ENCODE measurements at regions not wholly inside any gene's neighbourhood (a gene's known extent, or its start where the extent isn't known, plus 50 kb on each side); places are given as distances from the start of the nearest gene placed in this dataset.
A peak's percentile ranks its signal among the peaks of the same experiment; 100 is the strongest.

DNA sequence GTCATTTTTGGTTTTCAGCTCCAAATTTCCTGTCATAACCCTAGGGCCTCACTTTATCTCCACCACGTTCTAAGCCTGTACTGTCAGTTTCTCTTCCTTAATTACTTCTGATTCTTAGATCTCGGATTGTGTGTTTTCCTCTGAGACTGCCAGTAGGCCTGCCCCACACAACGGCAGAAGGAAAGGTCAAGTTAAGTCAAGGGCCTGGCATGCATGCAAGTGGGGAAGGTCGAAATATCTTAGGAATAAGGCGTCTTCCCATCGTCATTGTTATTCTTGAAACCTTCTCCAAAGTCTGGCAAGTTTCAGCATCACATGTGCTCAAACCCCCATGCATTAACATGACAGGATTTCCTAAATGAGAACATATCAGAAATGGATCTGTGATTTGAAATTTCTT lies 203.5 kb upstream of the TSHZ2 start:
- DNase-seq = no peak

GRCh38 chr20:52766645-52767435 lies 205.3 kb upstream of the TSHZ2 start:
- DNase-seq = no peak

DNA sequence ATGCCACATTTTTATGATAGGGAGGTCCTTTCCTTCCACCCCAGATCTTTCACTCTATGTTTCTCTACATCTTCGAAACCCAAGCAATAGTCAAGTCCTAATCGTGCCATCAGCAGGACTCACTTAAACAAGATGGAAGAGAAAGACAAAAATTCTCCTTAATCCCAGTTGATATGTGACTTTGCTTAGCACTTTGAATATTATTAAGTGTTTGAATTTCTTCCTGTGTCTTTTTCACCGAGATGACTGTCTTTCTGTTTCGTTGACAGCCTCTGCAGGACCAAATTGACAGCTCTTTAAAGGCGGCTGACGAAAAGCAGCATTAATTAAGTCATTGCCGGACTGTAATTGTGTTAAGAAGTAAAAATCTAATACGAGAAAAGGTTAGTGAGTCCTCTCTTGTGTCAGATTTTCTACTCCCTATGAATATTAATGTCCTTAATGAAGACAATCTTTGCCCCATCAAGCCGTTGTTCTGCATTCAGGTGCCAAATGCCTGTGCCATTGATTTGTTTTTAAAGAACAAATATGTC lies 208.8 kb upstream of the TSHZ2 start:
- DNase-seq = no peak

DNA sequence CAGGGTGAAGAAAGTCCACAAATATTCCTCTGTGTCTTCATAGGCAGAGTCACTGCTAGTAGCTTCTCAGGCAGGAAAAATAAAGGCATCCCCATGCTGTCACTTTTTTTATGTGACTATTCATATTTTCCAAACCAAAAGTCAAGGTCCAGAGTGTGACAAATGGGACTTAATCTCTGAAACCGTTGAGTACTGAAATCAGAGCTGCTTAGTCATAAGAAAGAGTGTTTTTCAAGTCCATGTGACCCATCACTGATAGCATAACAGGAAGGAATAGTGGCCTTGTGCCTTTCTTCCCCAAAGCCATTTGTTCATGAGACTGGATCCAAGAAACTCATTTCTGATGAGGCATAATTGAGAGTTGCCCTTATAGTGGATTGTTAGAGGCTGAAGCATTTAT lies 210.3 kb upstream of the TSHZ2 start:
- no peak for DNase-seq

DNA sequence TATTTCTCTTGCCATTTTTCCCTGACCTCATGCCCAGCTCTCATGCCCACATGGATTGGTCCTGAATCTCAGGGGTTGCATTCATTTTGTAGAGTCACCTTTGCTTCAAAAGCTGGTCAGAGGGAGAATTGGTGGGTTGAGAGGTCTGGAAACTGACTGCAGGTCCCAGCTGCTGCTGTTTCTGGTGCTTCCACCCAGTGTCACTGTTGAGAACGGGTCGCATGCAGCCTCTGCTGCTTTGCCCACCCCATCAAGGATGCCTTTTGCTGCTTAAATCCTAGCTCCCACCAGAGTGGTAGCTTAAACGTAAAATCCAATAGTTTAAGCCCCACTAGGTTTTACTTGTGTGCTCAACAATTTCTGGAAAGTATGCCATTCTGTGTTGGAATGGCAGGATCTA lies 211.4 kb upstream of the TSHZ2 start:
- no peak for DNase-seq

- DNase-seq = no peak
These were observed 214.7 kb upstream of the TSHZ2 start for GRCh38 chr20:52757411-52757810.

DNA sequence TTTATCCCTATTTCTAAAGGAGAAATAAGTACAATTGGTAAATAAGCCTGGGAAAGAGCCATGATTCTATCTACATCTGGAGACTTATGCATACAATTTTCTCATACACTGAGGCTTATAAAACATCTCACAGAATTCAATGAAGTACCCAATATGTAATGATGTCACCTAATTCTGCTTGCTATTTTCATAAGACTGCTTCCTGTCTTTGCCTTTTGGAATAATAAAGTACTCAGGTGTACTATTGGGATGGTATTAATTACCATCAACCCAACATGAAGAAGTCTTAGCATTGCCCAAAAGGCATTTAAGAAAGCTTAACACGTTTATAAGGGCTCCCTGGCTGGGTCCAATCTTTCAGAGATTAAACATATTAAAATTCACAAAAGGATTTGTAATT lies 216.4 kb upstream of the TSHZ2 start:
- no peak for DNase-seq

DNA sequence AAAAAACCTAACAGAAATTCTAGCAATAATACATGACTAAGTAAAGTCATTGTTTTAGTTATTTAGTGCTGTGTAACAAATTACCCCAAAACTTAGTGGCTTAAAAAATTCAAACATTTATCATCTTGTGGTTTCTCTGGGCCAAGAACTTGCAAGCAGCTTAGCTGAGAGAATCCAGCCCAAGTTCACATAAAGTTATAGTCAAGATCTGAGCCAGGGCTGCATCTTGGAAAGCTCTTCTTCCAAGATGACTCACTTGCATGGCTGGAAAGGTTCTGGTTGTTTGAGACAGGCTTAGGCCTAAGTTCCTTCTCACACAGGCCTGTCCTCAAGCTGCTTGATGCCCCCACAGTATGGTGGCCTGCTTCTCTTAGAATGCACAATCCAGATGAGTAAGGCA lies 217.8 kb upstream of the TSHZ2 start:
- no peak for DNase-seq

DNA sequence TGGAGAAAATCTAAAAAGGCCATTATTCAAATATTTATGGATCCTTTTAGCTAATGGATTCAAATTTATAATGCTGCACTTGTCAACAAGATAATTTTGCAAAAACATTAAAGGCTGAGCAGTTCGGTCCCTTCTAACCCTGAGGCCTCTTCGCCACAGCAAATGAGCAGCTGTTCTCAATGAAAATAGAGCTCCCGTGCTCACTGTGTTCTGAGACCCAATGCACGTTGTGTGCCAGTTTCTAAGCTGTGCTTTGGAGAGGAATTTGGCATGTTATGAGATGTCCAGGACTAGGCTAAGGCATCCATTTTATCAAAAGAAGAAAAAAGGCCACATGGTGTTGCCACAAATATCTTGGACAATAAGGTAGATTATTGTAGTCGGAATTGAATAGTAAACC lies 220.1 kb upstream of the TSHZ2 start:
- no peak for DNase-seq

- DNase-seq = no peak
These were observed 220.6 kb upstream of the TSHZ2 start for GRCh38 chr20:52751571-52751970.

GRCh38 chr20:52749938-52750337 lies 222.2 kb upstream of the TSHZ2 start:
- no peak for DNase-seq

DNA sequence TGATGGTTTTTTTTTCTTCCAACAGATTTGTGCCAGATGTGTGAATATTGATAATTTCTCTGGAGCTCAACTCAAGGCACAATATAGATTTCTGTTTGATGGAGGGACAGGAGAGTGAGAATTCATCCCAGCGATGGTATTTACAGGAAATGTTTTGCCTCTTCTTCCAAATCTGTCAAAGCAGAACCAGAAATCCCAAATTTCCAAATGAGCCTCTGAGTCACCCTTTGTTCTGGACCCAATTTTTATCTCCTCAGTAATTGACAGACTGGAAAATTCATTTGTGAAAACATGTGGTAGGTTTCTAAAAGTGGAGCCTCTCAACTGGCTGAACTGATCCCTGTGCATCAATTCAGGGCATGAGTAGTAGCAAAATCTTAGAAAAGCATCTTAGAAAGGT lies 223.2 kb upstream of the TSHZ2 start:
- no peak for DNase-seq

DNA sequence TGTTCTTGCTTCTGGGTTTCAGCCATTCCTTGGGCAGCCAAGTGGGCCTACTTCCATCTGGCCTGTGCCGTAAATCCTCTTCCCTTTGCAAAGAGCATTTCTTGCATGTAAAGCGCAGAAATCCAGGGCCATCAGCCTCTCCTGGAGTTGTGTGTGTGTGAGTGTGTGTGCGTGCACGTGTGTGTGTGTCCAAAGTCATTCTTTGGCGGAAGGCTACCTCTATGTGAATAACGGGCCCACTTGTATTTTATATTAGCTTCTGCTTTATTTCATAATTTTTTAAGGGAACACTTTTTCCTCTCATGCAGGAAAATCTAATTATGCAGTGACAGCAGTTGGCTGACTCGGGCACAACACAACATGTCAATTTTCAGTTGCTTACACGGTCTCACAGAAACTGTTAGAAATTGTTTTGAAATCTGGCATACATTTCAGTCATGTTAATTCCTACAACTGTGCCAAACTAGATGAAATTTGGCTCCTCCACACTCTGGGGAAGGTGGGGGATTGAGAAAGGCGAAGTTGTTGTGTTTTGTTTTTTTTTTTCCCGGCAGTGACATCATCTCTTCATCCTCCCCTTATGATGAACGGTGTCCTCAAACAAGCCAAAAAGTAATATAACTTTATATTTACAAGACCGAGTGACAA lies 223.7 kb upstream of the TSHZ2 start:
- DNase-seq = peak; percentile 7

DNA sequence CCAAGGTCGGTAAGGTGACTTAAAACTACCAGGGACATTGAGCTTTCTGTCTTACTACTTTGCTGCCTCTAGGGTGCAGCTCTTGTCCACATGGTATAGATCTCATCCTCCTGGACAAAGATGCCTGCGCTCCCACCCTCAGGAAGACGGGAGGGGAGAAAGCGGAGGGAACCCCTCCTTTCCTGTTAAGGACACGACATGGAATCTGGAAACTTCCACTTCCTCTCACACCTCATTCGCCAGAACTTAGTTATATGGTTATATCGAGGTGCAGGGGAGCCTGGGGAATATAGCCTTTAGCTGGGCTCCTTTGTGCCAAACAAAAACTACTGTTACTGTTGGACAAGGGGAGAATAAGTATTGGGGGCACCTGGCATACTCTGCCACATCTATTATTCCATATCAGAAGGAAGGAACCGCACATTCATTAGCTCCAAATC lies 224.3 kb upstream of the TSHZ2 start:
- DNase-seq = peak; percentile 46

GRCh38 chr20:52746770-52747169 lies 225.4 kb upstream of the TSHZ2 start:
- DNase-seq = no peak

DNA sequence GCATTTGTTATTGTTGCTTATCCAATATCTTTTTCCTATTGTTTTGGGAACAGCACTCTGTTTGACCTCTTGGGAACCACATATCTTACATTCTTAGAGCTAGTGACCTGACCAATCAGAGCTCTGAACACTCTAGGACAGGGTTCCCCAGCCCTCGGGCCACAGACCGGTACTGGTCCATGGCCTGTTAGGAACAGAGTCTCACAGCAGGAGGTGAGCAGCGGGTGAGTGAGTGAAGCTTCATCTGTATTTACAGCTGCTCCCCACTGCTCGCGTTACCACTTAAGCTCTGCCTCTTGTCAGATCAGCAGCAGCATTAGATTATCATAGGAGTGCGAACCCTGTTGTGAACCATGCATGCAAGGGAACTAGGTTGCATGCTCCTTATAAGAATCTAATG lies 226.0 kb upstream of the TSHZ2 start:
- DNase-seq = peak; percentile 16

DNA sequence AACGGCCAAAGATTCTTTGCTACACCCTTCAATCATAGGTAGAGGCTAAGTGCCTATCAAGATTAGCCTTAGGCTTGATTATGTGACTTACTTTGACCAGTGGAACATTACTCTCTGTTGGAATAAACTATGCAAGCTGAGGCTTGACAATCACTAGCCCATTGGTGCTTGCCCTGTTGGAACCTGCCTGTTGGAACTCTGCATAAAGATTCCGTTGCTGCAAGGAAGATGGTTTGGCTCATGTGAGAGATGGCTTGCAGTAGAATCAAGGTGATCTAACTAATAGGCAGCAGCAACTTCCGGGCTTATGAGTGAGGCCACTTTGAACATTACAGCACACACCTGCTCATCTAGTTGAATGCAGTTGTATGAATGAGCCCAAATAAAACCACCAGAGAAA lies 227.7 kb upstream of the TSHZ2 start:
- no peak for DNase-seq

DNA sequence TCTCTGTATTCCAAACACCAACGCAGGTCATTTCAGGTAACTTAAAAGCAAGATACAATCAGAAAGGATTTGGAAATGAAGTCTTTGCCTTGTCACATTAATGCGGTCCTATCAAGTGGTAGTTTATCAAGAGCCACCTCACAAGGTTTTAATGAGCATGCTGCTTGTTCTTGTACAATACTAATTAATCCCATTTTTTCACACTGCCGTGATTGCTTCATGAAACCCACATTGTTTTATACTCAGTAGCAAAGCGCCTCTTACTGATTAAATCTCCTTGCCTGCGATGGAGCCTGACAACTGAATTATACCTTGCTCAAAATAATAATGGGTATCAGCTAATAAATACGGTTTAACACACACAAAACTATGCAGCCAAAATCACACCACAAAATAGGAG lies 234.1 kb upstream of the TSHZ2 start:
- DNase-seq = no peak

DNA sequence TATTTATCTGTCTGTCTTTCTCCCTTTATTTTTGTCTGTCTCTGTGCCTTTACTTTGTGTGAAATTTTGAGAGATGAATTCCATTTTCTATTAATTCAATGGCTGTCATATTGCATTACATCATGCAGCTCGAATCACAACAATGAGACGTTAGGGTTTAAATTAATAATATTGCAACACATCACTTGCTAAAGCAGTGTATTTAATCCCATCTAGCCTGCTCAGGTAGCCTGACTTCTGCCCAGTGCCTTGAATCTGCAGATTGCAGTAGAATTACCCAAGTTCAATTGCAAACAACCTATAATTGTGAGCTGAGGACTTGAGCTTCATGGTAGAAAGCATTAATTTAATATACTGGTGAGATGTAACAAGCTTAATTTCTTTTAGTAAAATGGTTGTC lies 235.7 kb upstream of the TSHZ2 start:
- DNase-seq = no peak

- DNase-seq = no peak
These were observed 241.1 kb upstream of the TSHZ2 start for GRCh38 chr20:52731093-52731492.

DNA sequence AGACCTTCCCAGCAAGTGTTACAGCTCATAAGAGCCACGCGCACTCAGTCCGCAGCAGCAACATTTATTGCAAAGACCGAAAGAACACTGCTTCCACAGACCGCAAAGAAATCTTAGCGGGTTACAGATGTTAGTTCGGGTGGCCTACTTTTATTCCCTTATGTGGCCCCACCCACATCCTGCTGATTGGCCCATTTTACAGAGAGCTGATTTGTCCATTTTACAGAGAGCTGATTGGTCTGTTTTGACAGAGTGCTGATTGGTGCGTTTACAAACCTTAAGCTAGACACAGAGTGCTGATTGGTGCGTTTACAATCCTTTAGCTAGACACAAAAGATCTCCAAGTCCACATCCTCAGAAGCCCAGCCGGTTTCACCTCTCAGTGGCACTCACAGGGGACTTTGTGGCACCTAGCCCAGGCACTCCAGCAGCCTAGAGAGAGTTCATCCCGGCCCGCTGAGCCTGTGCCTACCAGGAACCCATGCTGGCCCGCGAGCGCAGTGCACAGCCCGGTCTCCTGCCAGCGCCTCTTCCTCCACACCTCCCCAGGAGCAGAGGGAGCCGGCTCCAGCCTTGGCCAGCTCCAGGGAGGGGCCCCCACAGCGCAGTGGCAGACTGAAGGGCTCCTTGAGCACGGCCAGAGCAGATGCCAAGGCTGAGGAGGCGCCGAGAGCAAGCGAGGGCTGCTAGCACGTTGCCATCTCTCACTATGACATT lies 244.3 kb upstream of the TSHZ2 start:
- no peak for DNase-seq

GRCh38 chr20:52724541-52724940 lies 247.6 kb upstream of the TSHZ2 start:
- no peak for DNase-seq

DNA sequence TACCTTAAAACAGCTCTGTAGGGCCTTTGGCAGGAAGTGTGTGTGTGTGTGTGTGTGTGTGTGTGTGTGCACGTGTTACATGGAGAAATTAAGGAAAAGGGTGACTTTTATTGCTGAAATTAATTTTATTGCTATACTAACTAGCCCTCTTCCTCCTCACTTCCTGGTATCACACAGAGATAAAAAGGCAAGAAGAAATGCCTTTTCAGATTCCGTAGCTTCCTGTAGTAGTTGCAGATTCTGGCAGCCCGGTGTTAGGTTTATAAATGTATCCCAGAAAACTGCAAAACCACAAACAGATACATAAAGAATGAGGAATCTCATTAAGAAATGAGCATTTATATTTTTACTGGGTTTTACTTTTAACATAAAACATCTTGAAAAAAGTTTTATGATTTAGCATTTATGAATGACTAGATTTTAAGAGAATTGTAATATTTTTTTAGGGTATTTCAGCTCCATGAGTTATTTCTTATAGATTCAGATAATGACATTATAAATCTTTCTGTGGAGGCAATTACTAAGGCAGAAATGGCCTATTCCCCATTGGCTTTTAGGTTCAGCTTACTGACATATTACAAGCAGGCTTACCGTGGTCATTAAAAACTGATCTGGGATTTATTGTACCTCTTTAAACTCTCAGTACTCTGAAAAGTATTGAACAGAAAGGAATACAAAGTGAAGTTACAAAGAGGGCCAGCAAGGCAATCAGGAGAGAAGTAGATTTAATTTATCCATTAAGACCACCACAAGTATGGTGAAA lies 249.1 kb upstream of the TSHZ2 start:
- no peak for DNase-seq
